Keratinocyte (primary cell): ENCODE measurements at regions not wholly inside any gene's neighbourhood (a gene's known extent, or its start where the extent isn't known, plus 50 kb on each side); places are given as distances from the start of the nearest gene placed in this dataset.

Experiments
- DNase-seq: peaks from one replicate; pipeline ENCODE4 v3.0.0-alpha.2; 2011; ENCODE audit warnings: low read depth, missing footprints, low spot score
- FAIRE-seq: peaks from 2 replicates; lab custom pipeline; 2011; peaks lifted over from hg19 to GRCh38; lab: Jason Lieb, UNC
- H2AFZ ChIP-seq: 2 replicates; pipeline ENCODE4 v1.6.0; 2012; ENCODE audit warnings: low read length, control low read depth, inconsistent platforms; ENCODE audit not compliant: control insufficient read depth
- H3K27ac ChIP-seq: 2 replicates; pipeline ENCODE4 v1.5.1; 2011; ENCODE audit warnings: low read length; ENCODE audit not compliant: control insufficient read depth, insufficient read depth
- H3K27me3 ChIP-seq: 3 replicates; pipeline ENCODE4 v1.6.0; 2011; ENCODE audit warnings: low read length; ENCODE audit not compliant: control insufficient read depth, insufficient read depth; ENCODE audit errors: extremely low read depth
- H3K36me3 ChIP-seq, 2 experiments: 2 replicates in 1 of 2; 3 replicates in 1 of 2; pipeline ENCODE4 v1.5.1; 2011; ENCODE audit warnings: low read length in 2 of 2, mild to moderate bottlenecking in 1 of 2; ENCODE audit not compliant: control insufficient read depth in 2 of 2, insufficient read depth in 2 of 2; ENCODE audit errors: extremely low read depth in 1 of 2
- H3K4me1 ChIP-seq: 3 replicates; pipeline ENCODE4 v1.5.1; 2011; ENCODE audit warnings: low read length; ENCODE audit not compliant: control insufficient read depth, insufficient read depth; ENCODE audit errors: extremely low read depth
- H3K4me2 ChIP-seq: 3 replicates; pipeline ENCODE4 v1.6.0; 2011; ENCODE audit warnings: low read depth, low read length; ENCODE audit not compliant: control insufficient read depth, insufficient read depth; ENCODE audit errors: extremely low read depth
- H3K4me3 ChIP-seq, 3 experiments: fragments of 200-600 bp in 1 of 3; sonication (generic) in 1 of 3; 2 replicates in 2 of 3; 3 replicates in 1 of 3; pipeline ENCODE4 v1.5.1; 2011 to 2016; ENCODE audit warnings: low read length in 3 of 3, mild to moderate bottlenecking in 3 of 3, control low read depth in 2 of 3, inconsistent platforms in 1 of 3, low read depth in 1 of 3, mixed read lengths in 1 of 3, mixed run types in 1 of 3, moderate library complexity in 1 of 3; ENCODE audit not compliant: control insufficient read depth in 2 of 3, insufficient read depth in 2 of 3; ENCODE audit errors: extremely low read depth in 1 of 3
- H3K79me2 ChIP-seq: 2 replicates; pipeline ENCODE4 v1.6.0; 2012; ENCODE audit warnings: low read length; ENCODE audit not compliant: control insufficient read depth, insufficient read depth
- H3K9ac ChIP-seq: 3 replicates; pipeline ENCODE4 v1.6.0; 2011; ENCODE audit warnings: low read length; ENCODE audit not compliant: control insufficient read depth, insufficient read depth; ENCODE audit errors: extremely low read depth
- H3K9me1 ChIP-seq: 3 replicates; pipeline ENCODE4 v1.6.0; 2011; ENCODE audit warnings: low read length; ENCODE audit not compliant: control insufficient read depth, insufficient read depth; ENCODE audit errors: extremely low read depth
- H3K9me3 ChIP-seq: 2 replicates; pipeline ENCODE4 v1.5.1; 2012; ENCODE audit warnings: low read depth, low read length; ENCODE audit not compliant: control insufficient read depth
- H4K20me1 ChIP-seq: 3 replicates; pipeline ENCODE4 v1.6.0; 2011; ENCODE audit warnings: low read length; ENCODE audit not compliant: control insufficient read depth, insufficient read depth; ENCODE audit errors: extremely low read depth
- EZH2 ChIP-seq: IDR thresholded peaks from one replicate; pipeline ENCODE4 v1.6.1; 2012; ENCODE audit warnings: inconsistent platforms, mild to moderate bottlenecking, low read length, moderate library complexity
- dilution Hi-C: fragments of 300-500 bp; cut with MboI; formaldehyde crosslinking; loops from one replicate; pipeline ENCODE4 v1.7.0; 2020; ENCODE audit warnings: low sequenced_read_pairs; ENCODE audit not compliant: extremely low pct_ligation_motif_present
- TF ChIP-seq, protein P1 (sequence below), 3 experiments: IDR thresholded peaks in 1 of 3; conservative IDR thresholded peaks in 1 of 3; optimal IDR thresholded peaks in 1 of 3; 2 replicates in 2 of 3; 3 replicates in 1 of 3; pipeline versions ENCODE3 to v1.5.1; 2011; ENCODE audit warnings: low read length in 3 of 3, mild to moderate bottlenecking in 3 of 3, moderate library complexity in 2 of 3, control low read depth in 1 of 3, inconsistent platforms in 1 of 3; ENCODE audit not compliant: insufficient read depth in 2 of 3; ENCODE audit errors: extremely low read depth in 1 of 3

DNA sequence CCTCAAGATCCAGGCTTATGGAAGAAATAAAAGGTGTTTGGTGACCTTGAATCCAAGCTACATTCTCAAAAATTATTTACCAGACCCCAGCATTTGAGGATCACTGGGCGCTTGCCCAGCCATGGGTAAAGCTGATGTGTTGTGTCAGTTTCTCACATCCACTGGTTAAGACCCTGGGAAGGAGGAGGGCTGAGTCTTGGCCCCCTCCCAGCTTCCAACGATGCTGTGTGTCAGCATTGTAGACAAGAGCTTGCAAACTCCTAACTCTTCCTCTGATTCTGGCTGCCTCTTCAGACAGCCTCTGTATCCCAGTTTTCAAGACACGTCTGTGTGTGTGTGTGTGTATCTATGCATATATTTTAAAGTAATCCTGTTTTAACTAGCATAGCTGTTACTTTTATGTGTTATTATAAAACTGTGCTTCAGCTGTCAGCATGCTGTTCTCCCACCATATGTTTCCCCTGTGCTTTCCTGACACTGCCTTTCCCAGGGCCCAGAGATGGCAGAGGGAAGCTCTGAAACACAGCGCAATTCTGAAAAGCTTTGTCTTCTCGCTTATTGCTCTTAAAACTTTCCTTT lies 157.3 kb upstream of the LRRN1 start:
- Histone ChIP-seq H3K9ac (no peak overlapping the region), H3K36me3 (no peaks in the 10 kb centered on the region), H3K4me2 (no peak overlapping the region), H3K27me3 (no peaks in the 10 kb centered on the region), H4K20me1 (no peaks in the 10 kb centered on the region), H3K27ac (no peak overlapping the region), H2AFZ (no peak overlapping the region), H3K4me3 (no peak overlapping the region), H3K79me2 (no peaks in the 10 kb centered on the region), H3K4me1 (peaks cover 6% of the 10 kb centered on the region), H3K9me3 (no peaks in the 10 kb centered on the region), H3K9me1 (no peaks in the 10 kb centered on the region)
- FAIRE-seq: no peak
- dilution Hi-C loops: no loop called here
- DNase-seq: no peak
- TF ChIP-seq, protein P1, sequence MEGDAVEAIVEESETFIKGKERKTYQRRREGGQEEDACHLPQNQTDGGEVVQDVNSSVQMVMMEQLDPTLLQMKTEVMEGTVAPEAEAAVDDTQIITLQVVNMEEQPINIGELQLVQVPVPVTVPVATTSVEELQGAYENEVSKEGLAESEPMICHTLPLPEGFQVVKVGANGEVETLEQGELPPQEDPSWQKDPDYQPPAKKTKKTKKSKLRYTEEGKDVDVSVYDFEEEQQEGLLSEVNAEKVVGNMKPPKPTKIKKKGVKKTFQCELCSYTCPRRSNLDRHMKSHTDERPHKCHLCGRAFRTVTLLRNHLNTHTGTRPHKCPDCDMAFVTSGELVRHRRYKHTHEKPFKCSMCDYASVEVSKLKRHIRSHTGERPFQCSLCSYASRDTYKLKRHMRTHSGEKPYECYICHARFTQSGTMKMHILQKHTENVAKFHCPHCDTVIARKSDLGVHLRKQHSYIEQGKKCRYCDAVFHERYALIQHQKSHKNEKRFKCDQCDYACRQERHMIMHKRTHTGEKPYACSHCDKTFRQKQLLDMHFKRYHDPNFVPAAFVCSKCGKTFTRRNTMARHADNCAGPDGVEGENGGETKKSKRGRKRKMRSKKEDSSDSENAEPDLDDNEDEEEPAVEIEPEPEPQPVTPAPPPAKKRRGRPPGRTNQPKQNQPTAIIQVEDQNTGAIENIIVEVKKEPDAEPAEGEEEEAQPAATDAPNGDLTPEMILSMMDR (optimal IDR thresholded peaks at IDR 0.05 in 1 of 3, IDR thresholded peaks at IDR 0.05 in 1 of 3, conservative IDR thresholded peaks at IDR 0.05 in 1 of 3; ENCODE audit: extremely low read depth in 1 of 3, insufficient read depth in 2 of 3, low read length in 3 of 3): no peak
- no peak for TF ChIP-seq EZH2

DNA sequence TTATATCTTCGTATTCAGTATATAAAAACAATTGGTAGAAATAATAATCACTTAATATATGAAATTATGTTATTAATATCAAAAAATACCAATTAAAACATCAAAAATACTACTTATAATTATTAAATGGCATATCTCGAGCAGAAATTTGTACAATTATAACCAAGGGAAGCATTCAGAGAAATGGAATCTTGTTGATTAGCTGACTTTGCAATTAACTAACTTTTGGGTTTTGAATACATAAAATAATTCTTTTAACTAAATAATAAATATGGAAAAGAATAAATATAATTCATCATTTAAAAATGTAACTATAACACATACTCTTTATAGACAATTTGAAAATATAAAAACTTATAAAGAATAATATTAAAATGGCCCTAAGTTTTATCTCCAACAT lies 160.2 kb upstream of the LRRN1 start:
- Histone ChIP-seq H3K4me3 (no peak overlapping the region), H2AFZ (no peak overlapping the region), H3K27ac (no peak overlapping the region), H4K20me1 (no peaks in the 10 kb centered on the region), H3K9me1 (no peaks in the 10 kb centered on the region), H3K9me3 (no peaks in the 10 kb centered on the region), H3K36me3 (no peaks in the 10 kb centered on the region), H3K79me2 (no peaks in the 10 kb centered on the region), H3K4me2 (no peak overlapping the region), H3K4me1 (peaks cover 13% of the 10 kb centered on the region), H3K27me3 (no peaks in the 10 kb centered on the region), H3K9ac (no peak overlapping the region)
- dilution Hi-C loops: no loop called here
- DNase-seq: no peak
- no peak for FAIRE-seq
- TF ChIP-seq, protein P1 (optimal IDR thresholded peaks at IDR 0.05 in 1 of 3, IDR thresholded peaks at IDR 0.05 in 1 of 3, conservative IDR thresholded peaks at IDR 0.05 in 1 of 3; ENCODE audit: extremely low read depth in 1 of 3, insufficient read depth in 2 of 3, low read length in 3 of 3): no peak
- no peak for TF ChIP-seq EZH2
